ENCODE measurements at regions not wholly inside any gene's neighbourhood (a gene's known extent, or its start where the extent isn't known, plus 50 kb on each side); places are given as distances from the start of the nearest gene placed in this dataset.

DNA sequence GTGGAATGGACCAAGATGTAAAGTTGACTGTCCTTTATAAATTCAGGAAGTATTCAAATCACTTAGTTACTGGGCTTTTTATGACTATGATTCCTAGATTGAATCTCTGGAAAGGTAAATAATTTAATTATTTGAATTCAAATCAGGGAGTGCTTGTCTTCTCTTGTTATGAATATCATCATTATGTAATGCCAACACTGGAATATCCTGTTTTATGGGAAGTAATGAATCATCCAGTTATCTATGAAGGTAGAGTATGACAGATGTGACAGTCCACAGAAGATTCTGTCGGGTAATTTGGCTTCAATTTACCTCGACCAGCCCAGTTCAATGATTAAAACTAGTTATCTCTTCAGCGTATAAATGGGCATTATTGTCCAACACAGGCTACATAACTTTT lies 141.0 kb upstream of the NUDT12 start:
- TF ChIP-seq, protein P1, sequence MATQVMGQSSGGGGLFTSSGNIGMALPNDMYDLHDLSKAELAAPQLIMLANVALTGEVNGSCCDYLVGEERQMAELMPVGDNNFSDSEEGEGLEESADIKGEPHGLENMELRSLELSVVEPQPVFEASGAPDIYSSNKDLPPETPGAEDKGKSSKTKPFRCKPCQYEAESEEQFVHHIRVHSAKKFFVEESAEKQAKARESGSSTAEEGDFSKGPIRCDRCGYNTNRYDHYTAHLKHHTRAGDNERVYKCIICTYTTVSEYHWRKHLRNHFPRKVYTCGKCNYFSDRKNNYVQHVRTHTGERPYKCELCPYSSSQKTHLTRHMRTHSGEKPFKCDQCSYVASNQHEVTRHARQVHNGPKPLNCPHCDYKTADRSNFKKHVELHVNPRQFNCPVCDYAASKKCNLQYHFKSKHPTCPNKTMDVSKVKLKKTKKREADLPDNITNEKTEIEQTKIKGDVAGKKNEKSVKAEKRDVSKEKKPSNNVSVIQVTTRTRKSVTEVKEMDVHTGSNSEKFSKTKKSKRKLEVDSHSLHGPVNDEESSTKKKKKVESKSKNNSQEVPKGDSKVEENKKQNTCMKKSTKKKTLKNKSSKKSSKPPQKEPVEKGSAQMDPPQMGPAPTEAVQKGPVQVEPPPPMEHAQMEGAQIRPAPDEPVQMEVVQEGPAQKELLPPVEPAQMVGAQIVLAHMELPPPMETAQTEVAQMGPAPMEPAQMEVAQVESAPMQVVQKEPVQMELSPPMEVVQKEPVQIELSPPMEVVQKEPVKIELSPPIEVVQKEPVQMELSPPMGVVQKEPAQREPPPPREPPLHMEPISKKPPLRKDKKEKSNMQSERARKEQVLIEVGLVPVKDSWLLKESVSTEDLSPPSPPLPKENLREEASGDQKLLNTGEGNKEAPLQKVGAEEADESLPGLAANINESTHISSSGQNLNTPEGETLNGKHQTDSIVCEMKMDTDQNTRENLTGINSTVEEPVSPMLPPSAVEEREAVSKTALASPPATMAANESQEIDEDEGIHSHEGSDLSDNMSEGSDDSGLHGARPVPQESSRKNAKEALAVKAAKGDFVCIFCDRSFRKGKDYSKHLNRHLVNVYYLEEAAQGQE (IDR thresholded peaks at IDR 0.05; ENCODE audit: low read depth) = no peak
- no peak for TF ChIP-seq SRF (IDR thresholded peaks at IDR 0.05; ENCODE audit: low read depth)
- TF ChIP-seq EZH2 (IDR thresholded peaks at IDR 0.05) = no peak

Data from HCT116 (cell line).